C4-2B (cell line): ENCODE measurements at regions not wholly inside any gene's neighbourhood (a gene's known extent, or its start where the extent isn't known, plus 50 kb on each side); places are given as distances from the start of the nearest gene placed in this dataset.

Experiments
- H3K27ac ChIP-seq: fragments of 450-650 bp; 2 replicates; pipeline ENCODE4 v1.5.1; 2017
- CTCF ChIP-seq: fragments of 450-650 bp; conservative IDR thresholded peaks from 2 replicates; pipeline ENCODE4 v1.5.1; 2017; ENCODE audit warnings: mild to moderate bottlenecking
- ZFX ChIP-seq: fragments of 450-650 bp; IDR thresholded peaks from 2 replicates; pipeline ENCODE4 v1.6.1; 2017

DNA sequence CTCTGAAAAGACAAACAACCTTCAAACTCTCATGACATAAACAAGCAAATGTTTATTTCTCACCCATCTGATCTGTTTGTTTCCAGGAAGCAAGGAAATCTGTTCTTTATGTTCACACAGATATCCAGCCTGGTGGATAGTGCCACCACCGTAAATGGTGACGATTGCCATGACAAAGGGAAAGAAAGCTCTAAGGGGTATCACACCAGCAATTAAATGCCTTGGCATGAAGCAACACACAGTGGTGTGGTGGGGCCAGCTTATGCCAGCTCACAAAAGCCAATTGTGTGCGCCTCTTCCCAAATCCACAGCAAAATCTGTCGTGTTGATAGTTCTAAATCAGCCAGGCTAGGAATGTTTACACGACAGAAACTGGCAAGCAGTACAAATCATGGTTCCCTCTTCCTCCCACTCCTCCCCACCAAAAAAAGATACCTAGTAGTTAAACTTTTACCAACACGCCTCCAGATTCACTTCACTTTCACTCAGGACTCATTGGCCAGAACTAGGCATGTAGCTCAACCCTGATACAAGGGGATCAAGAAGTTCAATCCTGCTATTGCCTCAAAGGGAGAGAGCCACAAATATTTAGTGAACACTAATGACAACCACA is 189.2 kb upstream of the SLCO3A1 start:
- no peak overlapping the region for H3K27ac ChIP-seq
- no peak for TF ChIP-seq ZFX
- TF ChIP-seq CTCF: no peak

- TF ChIP-seq CTCF: no peak
- no peak overlapping the region for H3K27ac ChIP-seq
Observed at GRCh38 chr15:91665212-91665611, 188.3 kb upstream of the SLCO3A1 start.

- H3K27ac ChIP-seq: no peak overlapping the region
- TF ChIP-seq CTCF: no peak
- no peak for TF ChIP-seq ZFX
Observed at GRCh38 chr15:91668370-91668769, 185.1 kb upstream of the SLCO3A1 start.

DNA sequence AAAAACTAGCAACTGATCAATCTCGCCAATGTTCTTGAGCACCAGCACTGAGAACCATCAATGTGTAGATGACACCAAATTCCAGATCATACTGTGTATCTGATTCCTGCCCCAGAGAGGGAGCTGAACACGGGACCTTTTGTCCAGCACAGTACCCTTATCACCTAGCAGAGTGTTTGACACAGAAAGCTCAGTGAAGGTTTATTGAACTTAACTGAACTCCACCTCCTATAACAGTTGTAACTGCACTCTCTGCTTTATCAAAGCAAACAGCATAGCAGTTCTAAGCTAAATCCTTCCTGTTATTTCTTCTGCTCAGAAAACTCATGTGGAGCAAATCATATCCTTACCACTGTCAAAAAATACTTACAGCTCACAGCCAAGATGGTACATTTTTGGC is 183.4 kb upstream of the SLCO3A1 start:
- no peak overlapping the region for H3K27ac ChIP-seq
- TF ChIP-seq CTCF: no peak
- no peak for TF ChIP-seq ZFX

- H3K27ac ChIP-seq: no peak overlapping the region
- TF ChIP-seq CTCF: no peak
- TF ChIP-seq ZFX: no peak
Observed at GRCh38 chr15:91678003-91678402, 175.5 kb upstream of the SLCO3A1 start.

- no peak overlapping the region for H3K27ac ChIP-seq
- TF ChIP-seq CTCF: no peak
- TF ChIP-seq ZFX: no peak
Observed at GRCh38 chr15:91679447-91679846, 174.1 kb upstream of the SLCO3A1 start.

- H3K27ac ChIP-seq: no peak overlapping the region
- no peak for TF ChIP-seq ZFX
- TF ChIP-seq CTCF: no peak
Observed at GRCh38 chr15:91685436-91685835, 168.1 kb upstream of the SLCO3A1 start.
